ENCODE measurements at regions not wholly inside any gene's neighbourhood (a gene's known extent, or its start where the extent isn't known, plus 50 kb on each side); places are given as distances from the start of the nearest gene placed in this dataset.

DNA sequence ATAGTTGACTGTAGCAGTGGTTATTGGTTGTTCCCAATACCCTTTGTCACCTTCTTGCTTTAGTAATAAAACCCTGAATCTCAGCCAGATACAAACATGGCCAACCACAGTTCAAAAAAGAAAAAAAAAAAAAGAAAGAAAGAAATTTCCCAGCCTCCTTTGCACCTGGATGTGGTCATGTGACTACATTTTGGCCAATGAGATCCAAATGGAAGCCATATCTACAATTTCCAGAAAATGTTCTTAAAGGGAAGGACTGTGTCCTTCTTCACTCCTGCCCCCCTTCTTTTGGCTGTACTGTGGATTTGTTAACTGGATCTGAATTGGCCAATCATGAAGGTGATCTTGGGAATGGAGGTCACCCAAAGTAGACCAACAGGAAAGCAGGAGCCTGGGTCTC, 141.9 kb downstream of the SOX9 start:
- DNase-seq, result no peak

DNA sequence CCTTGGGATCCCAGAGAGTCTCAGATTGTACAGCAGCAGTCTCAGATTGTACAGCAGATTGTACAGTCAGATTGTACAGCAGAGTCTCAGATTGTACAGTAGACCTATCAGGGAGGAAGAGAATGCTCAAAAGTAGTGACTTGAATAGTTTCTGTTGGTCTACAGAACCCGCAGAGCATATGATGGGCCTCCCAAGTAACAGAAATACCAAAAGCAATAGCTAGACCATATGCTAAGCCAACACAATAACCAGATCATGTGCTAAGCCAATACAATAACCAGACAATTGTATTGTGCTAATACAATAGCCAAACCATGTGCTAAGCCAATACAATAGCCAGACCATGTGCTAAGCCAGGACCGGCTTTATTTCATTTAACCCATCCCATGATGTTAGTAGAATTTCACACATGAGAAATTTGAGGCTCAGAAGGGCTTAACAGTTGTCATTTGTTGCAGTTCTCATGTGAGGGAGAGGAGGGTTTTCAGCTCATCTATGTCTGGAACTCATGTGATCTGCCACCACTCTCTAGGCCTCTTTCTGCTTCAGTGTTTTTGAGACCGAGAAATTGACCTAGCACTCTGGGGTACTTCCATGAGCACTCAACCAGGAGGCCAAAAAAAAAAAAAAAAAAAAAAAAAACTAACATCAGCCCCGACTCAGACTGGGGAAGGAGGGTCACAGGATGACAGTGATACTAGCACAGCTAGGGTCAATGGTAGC, 144.0 kb downstream of the SOX9 start:
- no peak for DNase-seq

DNA sequence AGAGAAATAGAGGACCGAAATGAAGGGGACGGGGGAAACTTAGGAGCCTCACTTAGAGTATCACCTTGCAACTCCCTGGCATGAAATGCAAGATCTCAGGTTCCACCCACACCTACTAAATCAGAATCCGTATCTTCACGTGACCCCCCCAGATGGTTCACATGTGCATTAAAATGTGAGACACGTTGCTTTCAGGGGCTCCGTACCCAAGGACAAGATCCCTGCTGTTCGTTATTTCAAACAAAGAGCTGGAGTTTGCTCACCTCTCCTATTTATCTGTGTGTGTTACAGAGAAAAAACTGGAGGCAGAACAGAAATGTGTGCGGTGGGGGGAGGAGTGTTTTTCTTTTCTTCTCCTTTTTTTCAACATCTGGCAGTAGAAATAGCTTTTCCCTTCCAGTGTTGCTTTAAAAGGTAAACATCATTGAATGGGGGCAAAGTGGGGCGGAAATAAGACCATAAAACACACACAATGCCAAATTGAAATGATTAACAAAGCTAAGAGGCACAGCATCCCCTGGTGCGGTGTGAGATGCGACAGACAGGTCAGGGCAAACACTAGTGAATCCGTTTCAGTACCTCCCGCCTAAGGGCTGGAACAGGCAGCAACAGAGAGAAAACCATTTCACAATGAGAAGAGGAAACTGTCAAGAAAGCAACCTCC, 145.4 kb downstream of the SOX9 start:
- no peak for DNase-seq

DNA sequence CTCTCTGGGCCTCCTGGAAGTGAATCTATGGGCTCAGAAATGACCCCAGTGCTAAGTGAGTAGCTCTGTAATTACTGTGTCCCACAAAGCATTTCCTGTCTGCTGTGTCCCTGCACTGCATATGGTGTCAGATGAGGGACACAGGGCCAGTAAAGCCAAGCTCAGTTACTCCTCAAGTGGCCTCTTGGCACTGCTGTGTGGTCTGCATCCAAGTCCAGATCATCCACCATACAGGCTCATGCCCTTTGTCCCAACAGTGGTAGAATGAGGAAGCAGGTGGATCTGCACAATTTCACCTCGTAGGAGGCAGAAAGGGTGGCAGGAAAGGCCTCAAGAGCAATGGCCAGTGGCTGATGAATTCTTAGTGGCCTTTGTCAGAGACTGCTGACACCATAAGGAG, 146.8 kb downstream of the SOX9 start:
- DNase-seq, result no peak

DNA sequence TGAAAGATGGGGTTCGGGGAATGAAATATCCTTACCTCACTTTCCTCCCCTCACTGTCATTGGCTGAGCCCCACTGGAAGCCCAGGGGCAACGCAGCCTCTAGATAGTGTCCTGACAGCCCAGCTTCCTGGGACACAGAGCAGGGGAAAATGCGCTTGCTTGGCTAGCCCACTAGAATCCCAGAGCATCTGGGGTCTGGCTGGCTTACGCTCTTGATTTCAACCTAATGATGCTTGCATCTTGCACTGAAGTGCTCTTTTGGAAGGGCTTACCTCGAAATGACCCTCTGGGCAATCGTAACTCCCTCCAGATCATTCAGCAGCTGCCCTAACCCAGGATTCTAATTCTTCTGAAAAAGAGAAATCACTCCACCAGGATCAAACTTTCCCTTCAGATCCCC, 147.6 kb downstream of the SOX9 start:
- no peak for DNase-seq

DNA sequence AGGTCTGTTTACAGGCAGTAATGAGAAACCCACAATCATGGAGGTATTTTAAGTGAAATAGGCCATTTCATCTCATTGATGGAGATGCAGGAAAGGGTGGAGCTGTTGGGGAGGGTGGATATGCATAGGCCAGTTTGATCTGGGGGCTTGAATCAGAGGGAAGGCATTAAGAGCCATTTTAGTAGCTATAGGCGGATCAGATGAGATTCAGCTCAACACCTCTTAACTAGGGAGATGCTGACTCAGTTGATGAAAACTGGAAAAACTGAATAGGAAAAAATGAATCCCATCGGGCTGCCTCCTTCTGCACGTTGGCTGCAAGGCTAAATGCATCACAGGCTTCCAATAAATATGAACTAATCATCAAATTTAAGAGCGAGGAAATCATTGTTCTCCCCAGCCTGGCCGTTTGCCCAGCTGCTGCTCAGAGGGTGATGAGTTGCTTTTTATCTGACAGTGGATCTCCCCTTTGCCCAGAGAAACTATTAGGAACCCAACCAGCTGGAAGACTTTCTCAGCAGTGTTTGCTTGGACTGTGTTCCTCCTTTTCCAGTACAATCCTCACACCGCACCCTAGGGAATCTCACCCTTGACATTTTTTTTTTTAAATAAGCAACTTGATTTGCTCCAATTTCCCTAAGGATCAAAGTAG, 149.6 kb downstream of the SOX9 start:
- DNase-seq, result peak; percentile 79

DNA sequence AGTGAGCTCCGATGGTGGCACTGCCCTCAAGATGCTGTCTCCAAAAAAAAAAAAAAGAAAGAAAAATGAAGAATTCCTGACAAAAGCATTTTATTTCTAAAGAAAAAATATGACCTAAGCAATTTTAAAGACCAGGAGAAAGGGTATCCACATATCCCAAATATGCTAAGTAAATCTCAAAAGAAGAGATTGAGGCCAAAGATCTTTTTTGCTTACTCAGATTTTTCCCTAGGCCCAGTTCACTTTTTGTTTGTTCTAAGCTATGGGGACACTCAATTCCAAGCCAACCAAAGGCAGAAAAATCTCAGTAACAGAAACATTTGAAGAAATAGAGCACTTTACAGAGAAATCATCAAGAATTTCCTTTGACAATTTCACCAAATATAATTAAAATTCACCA, 150.8 kb downstream of the SOX9 start:
- no peak for DNase-seq

DNA sequence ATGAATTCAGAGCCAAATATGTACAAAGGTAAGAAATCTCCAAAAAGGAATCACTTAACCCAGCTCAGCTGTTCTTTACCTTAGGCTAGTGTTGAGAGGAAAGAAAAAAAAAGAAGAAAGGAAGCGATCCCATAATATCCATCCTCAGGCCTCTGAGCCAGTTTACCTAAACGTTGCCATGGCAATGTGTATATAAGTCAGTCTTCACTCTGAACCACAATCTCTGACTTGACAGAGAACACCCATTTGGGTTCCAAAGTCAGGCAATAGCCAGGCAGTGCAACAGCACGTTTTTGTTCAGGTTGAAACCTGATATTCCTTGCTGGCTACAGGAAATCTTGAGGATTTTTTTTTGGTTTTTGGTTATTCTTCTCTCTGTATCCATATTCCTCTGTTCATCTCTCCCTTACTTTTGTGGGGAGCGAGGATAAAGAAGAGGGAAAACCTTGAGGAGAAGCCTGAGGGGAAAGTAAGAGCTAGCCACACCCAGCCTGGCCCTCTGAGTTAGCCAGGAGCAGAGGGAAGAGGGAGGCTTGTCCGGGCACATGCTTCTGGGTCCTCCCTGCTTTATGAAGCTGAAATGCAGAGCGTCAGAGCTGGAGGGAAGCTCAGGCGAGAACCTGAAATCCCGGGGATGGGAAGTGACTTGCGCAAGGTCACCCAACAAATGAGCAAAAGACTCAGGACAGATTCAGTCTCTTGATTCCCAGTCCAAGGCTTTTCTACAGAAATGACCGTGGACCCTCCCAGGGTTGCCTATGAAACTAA, 152.7 kb downstream of the SOX9 start:
- no peak for DNase-seq

DNA sequence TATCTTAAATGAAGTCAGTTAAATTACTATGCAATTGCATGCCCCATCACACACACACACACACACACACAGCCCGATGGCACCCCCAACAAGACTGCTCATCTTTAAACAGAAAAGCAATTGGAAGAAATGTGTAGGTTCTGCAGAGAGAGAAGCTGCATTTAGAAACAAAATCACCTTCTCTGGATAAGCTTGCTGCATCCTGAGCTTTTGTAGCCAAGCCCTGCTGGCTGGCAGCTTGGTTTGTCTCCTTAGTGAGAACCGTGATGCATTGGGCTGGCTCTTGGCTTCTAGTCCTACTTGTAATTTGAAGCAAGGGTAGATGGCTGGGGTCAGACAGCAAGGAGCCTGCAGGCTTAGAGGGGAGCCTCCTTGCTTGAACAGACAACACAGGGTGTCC, 153.8 kb downstream of the SOX9 start:
- no peak for DNase-seq

DNA sequence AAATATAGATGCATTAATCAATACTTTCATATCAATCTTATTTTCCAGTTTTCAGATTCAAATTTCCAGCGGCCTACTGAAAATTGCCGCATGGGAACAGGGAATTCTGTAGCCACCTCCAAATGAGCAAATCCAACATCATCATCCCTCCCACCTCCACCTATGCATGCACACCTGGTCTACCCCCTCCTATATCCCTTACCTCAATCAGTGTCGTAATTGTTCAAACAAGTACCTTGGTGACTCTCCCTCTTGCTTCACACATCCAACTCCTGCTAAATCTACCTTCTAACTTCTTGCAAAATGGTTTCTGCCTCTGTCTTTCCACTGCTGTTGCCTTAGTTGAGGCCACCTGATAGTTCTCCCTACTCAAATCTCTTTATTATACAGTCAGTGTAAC, 160.1 kb downstream of the SOX9 start:
- DNase-seq, result no peak

DNA sequence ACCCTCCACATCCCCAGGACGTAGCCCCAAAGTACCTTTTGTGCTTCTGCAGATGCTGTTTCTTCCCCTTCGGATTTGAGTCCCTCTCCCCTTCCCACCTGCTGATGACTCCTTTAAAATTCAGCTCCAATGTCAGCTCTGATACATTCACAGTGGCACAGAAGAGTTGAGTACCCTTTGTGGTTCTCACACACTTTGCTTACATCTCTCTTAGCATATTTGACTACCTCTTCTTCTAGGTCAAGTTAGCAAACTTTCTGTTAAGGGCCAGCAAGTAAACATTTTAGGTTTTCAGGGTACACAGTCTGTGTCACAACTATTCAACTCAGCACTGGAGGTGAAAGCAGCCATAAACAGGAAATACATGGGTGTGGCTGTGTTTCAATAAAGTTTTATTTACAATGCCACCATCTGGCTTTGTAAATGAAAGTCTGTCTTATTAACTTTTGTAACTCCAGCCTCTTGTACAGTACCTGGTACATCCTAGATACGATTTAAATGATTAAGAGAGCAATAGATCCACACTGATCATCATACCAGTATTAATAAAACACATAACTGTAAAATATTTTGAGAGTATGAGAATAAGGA, 161.7 kb downstream of the SOX9 start:
- DNase-seq, result no peak

DNA sequence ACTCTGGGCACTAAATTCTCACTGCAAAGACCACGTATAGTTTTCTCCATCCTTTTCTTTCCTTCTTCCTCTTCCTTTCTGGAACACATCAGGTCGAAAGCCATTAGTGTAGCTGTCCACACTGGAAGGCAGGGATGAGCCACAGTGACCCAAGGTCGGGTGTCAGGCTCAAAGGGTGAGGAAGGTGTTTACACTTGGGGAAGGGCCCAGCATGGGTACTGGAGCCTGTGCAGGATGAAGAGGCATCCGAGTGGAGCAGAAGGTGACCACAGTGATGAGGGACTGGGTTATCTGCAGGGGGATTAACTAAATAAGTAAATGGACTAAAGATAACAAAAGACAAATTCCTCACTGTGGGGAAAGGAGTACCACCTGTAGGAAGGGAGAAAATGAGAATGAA, 164.0 kb downstream of the SOX9 start:
- no peak for DNase-seq

DNA sequence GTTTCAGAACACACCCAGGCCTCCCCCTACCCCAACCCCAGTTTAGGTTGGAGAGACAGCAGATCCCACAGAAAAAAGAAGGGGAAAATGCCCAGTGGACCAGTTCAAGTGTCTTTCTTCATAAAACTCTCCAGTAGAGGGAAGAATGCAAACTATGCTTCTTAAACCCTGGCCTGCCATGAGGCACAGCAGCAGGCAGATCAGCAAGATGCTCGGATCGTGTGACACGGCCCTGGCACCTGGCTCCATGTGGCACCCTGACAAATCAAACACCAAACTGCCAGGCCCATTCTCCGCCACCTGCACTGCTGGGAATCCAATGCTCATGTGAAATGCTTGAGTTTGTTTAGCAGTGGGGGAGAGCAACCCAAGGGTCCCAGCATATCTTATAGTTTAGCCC, 166.8 kb downstream of the SOX9 start:
- no peak for DNase-seq

DNA sequence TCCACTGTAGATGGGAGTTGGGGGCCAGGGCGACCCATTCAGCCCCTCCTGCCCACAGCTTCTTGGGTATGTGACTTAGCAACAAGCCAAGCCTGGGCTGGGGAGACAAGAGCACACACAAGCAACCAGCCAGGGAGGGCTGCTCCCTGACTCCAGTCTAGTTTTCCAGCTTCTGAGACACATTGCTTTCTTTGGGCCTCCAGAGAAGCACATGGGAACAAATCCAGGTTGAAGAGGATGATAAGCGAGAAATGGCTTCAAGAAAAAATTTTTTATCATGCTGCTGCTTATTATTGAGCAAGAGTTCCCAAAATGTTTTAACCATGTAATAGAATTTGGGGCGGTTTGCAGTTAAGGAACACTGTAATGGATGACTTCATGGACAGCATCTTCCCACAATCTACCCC, 173.7 kb downstream of the SOX9 start:
- DNase-seq, result no peak

DNA sequence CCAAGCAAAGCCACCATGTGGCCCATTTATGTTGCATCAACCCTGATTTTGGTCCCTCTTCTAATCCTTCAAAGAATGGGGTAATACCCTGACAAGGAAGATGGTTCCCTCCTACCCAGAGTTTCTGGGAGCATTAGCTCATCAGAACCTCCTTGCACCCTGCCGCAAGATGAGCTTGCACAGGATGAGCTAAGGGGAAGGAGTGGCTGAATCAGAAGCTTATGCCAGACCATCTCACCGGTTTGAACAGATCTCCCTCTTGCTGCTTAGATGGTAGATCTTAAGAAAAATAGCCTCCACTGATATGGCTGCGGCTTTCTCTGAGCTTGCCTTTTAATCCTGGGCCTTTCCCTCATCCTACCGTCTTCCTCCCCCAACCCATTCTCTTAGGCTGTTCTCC, 175.1 kb downstream of the SOX9 start:
- DNase-seq, result no peak

DNA sequence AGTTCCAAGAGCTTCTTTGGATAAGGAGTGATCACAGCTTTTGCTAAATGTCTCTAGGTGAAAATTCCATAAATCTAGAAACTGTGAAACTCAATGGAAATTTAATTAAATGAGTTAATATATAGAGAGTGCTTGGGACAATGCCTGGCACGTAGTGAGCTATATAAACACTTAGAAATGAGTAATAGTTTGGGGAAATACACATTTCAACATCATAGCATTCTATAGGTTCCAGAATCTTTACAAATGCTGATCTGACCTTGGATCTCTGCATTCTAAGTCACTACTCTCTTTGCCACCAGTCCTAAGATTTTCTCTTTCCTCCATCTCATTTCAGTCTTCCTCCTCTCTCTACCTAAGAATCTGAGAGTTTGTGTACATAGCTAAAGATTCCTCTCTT, 175.6 kb downstream of the SOX9 start:
- DNase-seq, result no peak

DNA sequence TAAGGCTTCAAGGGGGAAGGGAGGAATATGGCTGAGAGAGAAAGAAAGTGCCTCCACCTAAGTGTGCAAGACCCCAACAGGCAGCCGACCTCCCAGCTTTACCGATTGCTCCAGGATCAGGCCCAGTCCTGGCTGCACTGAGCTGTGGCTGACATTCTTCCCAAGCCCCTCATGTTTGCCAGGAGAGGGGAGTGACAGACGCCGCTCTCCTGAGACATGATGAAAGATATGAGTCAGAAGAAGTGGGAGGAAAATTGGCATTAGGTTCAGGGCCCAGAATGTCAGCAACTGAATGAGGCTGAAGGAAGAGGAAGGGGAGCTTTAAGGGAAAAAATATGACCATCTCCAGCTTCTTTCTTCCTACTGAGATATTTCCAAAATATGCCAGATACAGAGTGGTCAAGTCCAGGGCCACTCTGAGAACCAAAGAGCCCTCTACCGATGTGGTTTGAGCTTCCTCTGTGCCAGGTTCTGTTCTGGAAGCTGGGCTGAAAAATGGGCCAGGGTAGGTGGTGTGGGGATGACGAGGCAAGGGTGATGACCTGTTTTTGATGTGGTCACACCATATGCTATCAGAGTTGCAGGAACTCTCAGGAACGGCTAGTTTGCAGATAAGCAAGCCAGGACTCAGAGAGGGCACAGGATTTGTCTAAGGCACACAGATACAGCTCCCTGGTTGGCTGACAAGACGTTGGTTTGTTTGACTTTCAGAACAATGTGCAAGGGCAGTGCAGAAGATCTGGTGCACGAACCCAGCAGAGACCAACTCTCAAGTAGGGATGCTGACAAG, 176.7 kb downstream of the SOX9 start:
- DNase-seq, result no peak

DNA sequence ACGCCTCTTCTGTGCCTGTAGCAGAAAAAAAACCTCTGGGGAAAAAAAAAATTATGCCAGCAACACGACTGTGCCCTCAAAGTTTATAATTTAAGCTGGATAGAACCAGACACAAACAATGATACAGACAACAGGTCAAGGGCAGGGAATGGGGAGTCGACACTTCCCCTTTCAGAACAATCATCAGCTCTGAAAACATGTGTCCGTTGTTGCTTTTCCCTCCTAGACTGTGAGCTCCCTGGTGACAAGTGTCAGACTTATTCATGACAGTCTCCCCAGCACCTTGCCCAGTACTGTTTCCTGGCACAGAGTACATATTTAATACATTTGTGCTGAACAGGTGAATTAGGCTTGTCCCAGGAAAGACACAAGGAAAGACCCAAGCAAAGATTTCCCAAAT, 178.3 kb downstream of the SOX9 start:
- DNase-seq, result no peak

DNA sequence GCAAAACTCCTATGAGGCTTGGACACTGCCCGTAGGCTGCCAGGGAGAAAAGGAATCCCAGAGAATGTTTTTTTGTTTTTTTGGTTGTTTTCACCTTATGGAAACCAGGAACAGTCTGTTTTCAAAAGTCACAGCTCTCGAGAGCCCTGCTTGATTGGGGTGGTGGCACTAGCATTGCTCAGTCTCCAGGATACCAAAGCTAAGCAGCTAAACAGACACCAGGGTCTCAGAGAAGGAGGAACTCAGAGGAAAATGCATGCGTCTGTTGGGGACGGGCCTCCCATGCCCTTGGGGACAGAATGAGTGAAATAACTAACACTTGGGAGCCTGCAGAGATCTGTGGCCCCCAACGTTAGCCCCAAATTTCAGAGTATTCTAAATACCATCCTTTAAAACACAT, 178.8 kb downstream of the SOX9 start:
- DNase-seq, result no peak

DNA sequence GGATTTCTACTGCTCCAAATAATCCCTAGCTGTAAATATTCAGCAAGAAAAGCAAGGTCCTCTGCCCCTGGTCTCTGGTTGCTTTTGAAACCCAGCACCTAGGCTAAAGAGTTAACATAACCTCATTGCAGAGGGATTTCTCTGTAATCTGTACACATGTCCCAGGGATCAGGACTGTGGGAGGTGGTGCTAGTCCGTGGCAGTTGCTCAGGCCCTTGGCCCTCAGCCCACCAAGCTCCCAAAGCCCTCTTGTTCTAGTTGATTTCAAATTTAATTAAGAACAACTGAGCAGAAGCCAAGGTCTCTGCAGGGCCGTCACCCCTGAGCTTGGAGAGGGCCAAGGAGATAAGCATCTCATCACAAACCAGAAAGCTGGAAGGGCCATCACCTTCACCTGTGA, 181.1 kb downstream of the SOX9 start:
- DNase-seq, result no peak

DNA sequence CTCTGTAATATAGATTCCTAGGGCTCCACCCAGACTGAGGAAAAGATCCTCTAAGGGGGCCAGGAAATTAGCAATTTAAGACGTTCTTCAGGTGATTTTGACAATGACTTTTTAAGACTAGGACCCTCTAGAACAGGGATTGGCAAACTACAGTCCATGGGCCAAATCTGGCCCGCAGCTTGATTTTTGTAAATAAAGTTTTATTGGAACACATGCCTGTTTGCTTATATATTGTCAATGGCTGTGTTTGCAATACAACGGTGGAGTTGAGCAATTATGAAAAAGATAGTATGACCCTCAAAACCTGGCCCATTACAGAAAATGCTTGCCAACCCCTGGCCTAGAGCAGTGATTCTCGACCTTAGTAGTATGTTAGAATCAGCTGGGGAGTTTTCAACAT, 181.9 kb downstream of the SOX9 start:
- DNase-seq, result no peak
